SU-DHL-6 (cell line): ENCODE measurements at regions not wholly inside any gene's neighbourhood (a gene's known extent, or its start where the extent isn't known, plus 50 kb on each side); places are given as distances from the start of the nearest gene placed in this dataset.
"Not testable (repeated sequence)": the region's sequence is repeated elsewhere in the genome, so short reads cannot be mapped to it uniquely, and the experiment has no call there.

ENCODE experiments used
- H2AFZ ChIP-seq: fragments of 200-600 bp; sonication (generic); 2 replicates; pipeline ENCODE4 v1.6.1; 2014; ENCODE audit warnings: low read depth, mild to moderate bottlenecking, moderate library complexity, mixed read lengths, antibody characterized with exemption, low read length; ENCODE audit not compliant: severe bottlenecking
- H3F3A ChIP-seq: fragments of 200-600 bp; shearing (Covaris generic); 2 replicates; pipeline ENCODE4 v1.6.0; 2016; ENCODE audit warnings: antibody characterized with exemption, mild to moderate bottlenecking; ENCODE audit not compliant: insufficient read depth
- H3K27ac ChIP-seq: fragments of 200-600 bp; sonication (generic); 2 replicates; pipeline ENCODE4 v1.5.1; 2016; ENCODE audit warnings: low read depth, mild to moderate bottlenecking, low read length, moderate library complexity, mixed read lengths
- H3K27me3 ChIP-seq: fragments of 200-600 bp; sonication (generic), shearing (Covaris generic); 2 replicates; pipeline ENCODE4 v1.6.0; 2014; ENCODE audit warnings: mild to moderate bottlenecking, low read length
- H3K36me3 ChIP-seq: fragments of 200-600 bp; sonication (generic); 2 replicates; pipeline ENCODE4 v1.6.1; 2014; ENCODE audit warnings: mild to moderate bottlenecking, low read length, mixed read lengths
- H3K4me2 ChIP-seq: fragments of 300-600, 200-600 bp; shearing (Covaris generic), sonication (generic); 2 replicates; pipeline ENCODE4 v1.6.0; 2014; ENCODE audit warnings: low read length, low read depth, mild to moderate bottlenecking; ENCODE audit not compliant: poor library complexity, severe bottlenecking
- H3K4me3 ChIP-seq: fragments of 200-600 bp; sonication (generic); 2 replicates; pipeline ENCODE4 v1.5.1; 2014; ENCODE audit warnings: antibody characterized with exemption, low read length, mild to moderate bottlenecking, mixed read lengths; ENCODE audit not compliant: insufficient read depth, poor library complexity, severe bottlenecking
- H3K79me2 ChIP-seq: fragments of 200-600 bp; sonication (generic); 2 replicates; pipeline ENCODE4 v1.6.1; 2014; ENCODE audit warnings: mild to moderate bottlenecking, low read length, moderate library complexity; ENCODE audit not compliant: insufficient read depth
- H3K9ac ChIP-seq: fragments of 200-600 bp; sonication (generic); 2 replicates; pipeline ENCODE4 v1.7.0; 2014; ENCODE audit warnings: mild to moderate bottlenecking, low read length
- H3K9me2 ChIP-seq: fragments of 200-600 bp; sonication (generic); replicated peaks from 2 replicates; pipeline ENCODE4 v1.6.1; 2014; ENCODE audit warnings: low read length; ENCODE audit not compliant: insufficient read depth
- H3K9me3 ChIP-seq: fragments of 200-600 bp; sonication (generic); 2 replicates; pipeline ENCODE4 v1.6.1; 2014; ENCODE audit warnings: low read length, mixed read lengths; ENCODE audit not compliant: insufficient read depth
- H4K20me1 ChIP-seq: fragments of 200-600 bp; sonication (generic); 2 replicates; pipeline ENCODE4 v1.6.1; 2014; ENCODE audit warnings: low read depth, mild to moderate bottlenecking, antibody characterized with exemption, low read length, moderate library complexity, mixed read lengths
- CTCF ChIP-seq: fragments of 200-600 bp; sonication (generic); IDR thresholded peaks from one replicate; pipeline ENCODE4 v1.5.1; 2017; ENCODE audit warnings: antibody characterized with exemption, mild to moderate bottlenecking, low read length, moderate library complexity; ENCODE audit not compliant: insufficient read depth, poor library complexity, severe bottlenecking
- EZH2phosphoT487 ChIP-seq: fragments of 200-600 bp; sonication (generic), shearing (Covaris generic); conservative IDR thresholded peaks from 2 replicates; pipeline ENCODE4 v1.6.1; 2018; ENCODE audit warnings: mild to moderate bottlenecking, antibody characterized with exemption, low read length, moderate library complexity, mixed read lengths

GRCh38 chr20:36082315-36082915 is 72.1 kb upstream of the EPB41L1 start:
- Histone ChIP-seq H3K4me2 (no peak overlapping the region), H3K4me3 (no peak overlapping the region), H3K9me2 (no peaks in the 10 kb centered on the region), H3K36me3 (no peaks in the 10 kb centered on the region), H3K9ac (no peak overlapping the region), H2AFZ (no peak overlapping the region), H3F3A (no peaks in the 10 kb centered on the region), H3K9me3 (no peaks in the 10 kb centered on the region), H3K79me2 (no peaks in the 10 kb centered on the region), H4K20me1 (no peaks in the 10 kb centered on the region), H3K27me3 (no peaks in the 10 kb centered on the region), H3K27ac (no peak overlapping the region)
- no peak for TF ChIP-seq CTCF
- no peak for TF ChIP-seq EZH2phosphoT487

GRCh38 chr20:36083200-36083599 is 71.3 kb upstream of the EPB41L1 start:
- H3K4me2 ChIP-seq, H3K27ac ChIP-seq: not testable (repeated sequence)

GRCh38 chr20:36084356-36084755 is 70.2 kb upstream of the EPB41L1 start:
- Histone ChIP-seq H3K9ac (no peak overlapping the region), H2AFZ (no peak overlapping the region), H3K9me3 (no peaks in the 10 kb centered on the region), H3F3A (no peaks in the 10 kb centered on the region), H3K27ac (no peak overlapping the region), H3K4me3 (no peak overlapping the region), H3K9me2 (no peaks in the 10 kb centered on the region), H3K79me2 (no peaks in the 10 kb centered on the region), H3K27me3 (no peaks in the 10 kb centered on the region), H3K36me3 (no peaks in the 10 kb centered on the region), H4K20me1 (no peaks in the 10 kb centered on the region), H3K4me2 (no peak overlapping the region)
- TF ChIP-seq CTCF = no peak
- no peak for TF ChIP-seq EZH2phosphoT487

More at GRCh38 chr20:36083200-36083599, 71.3 kb upstream of the EPB41L1 start:
- not testable (repeated sequence) for H3K27me3 ChIP-seq, H3K9me2 ChIP-seq, H3K9ac ChIP-seq, H4K20me1 ChIP-seq, H3K36me3 ChIP-seq, H3F3A ChIP-seq, H3K79me2 ChIP-seq, H3K4me3 ChIP-seq, H2AFZ ChIP-seq, H3K9me3 ChIP-seq

GRCh38 chr20:36084897-36085613 is 69.5 kb upstream of the EPB41L1 start:
- Histone ChIP-seq H3K27ac (no peak overlapping the region), H4K20me1 (no peaks in the 10 kb centered on the region), H3K9me2 (no peaks in the 10 kb centered on the region), H3K4me3 (no peak overlapping the region), H3K9me3 (no peaks in the 10 kb centered on the region), H3K4me2 (no peak overlapping the region), H3F3A (no peaks in the 10 kb centered on the region), H3K79me2 (no peaks in the 10 kb centered on the region), H3K27me3 (no peaks in the 10 kb centered on the region), H3K9ac (no peak overlapping the region), H3K36me3 (no peaks in the 10 kb centered on the region), H2AFZ (peak overlapping the region; percentile 21)
- TF ChIP-seq EZH2phosphoT487 (no peak), CTCF (no peak)
